HG03571 (cell line): ENCODE measurements at regions not wholly inside any gene's neighbourhood (a gene's known extent, or its start where the extent isn't known, plus 50 kb on each side); places are given as distances from the start of the nearest gene placed in this dataset.
"Not testable (repeated sequence)": the region's sequence is repeated elsewhere in the genome, so short reads cannot be mapped to it uniquely, and the experiment has no call there.

Source experiments
- ATAC-seq: cut with Tn5 transposase; IDR thresholded peaks from one replicate; pipeline ENCODE4 v1.9.1; 2021; ENCODE audit not compliant: unreplicated experiment

GRCh38 chr2:138215958-138216357, 251.7 kb downstream of the HNMT start:
- no peak for ATAC-seq

- no peak for ATAC-seq
Observed at GRCh38 chr2:138217975-138218374, 253.7 kb downstream of the HNMT start.

- ATAC-seq: no peak
Observed at GRCh38 chr2:138218397-138218796, 254.1 kb downstream of the HNMT start.

GRCh38 chr2:138219961-138220360, 255.7 kb downstream of the HNMT start:
- ATAC-seq: no peak

GRCh38 chr2:138221358-138221757, 257.1 kb downstream of the HNMT start:
- no peak for ATAC-seq

- no peak for ATAC-seq
Observed at GRCh38 chr2:138223319-138223718, 259.0 kb downstream of the HNMT start.

GRCh38 chr2:138227195-138227594, 262.9 kb downstream of the HNMT start:
- no peak for ATAC-seq

GRCh38 chr2:138228101-138228500, 263.8 kb downstream of the HNMT start:
- ATAC-seq: no peak

GRCh38 chr2:138234265-138234664, 267.3 kb upstream of the SPOPL start:
- no peak for ATAC-seq

- no peak for ATAC-seq
Observed at GRCh38 chr2:138235041-138235440, 266.5 kb upstream of the SPOPL start.

- no peak for ATAC-seq
Observed at GRCh38 chr2:138236142-138236541, 265.4 kb upstream of the SPOPL start.

GRCh38 chr2:138237667-138238384, 263.7 kb upstream of the SPOPL start:
- no peak for ATAC-seq

GRCh38 chr2:138238908-138239307, 262.7 kb upstream of the SPOPL start:
- ATAC-seq: no peak

- ATAC-seq: no peak
Observed at GRCh38 chr2:138239902-138240491, 261.6 kb upstream of the SPOPL start.

GRCh38 chr2:138243372-138243771, 258.2 kb upstream of the SPOPL start:
- ATAC-seq: no peak

- no peak for ATAC-seq
Observed at GRCh38 chr2:138244501-138244925, 257.1 kb upstream of the SPOPL start.

GRCh38 chr2:138245310-138245709, 256.3 kb upstream of the SPOPL start:
- ATAC-seq: no peak

- ATAC-seq: no peak
Observed at GRCh38 chr2:138247302-138247701, 254.3 kb upstream of the SPOPL start.

GRCh38 chr2:138249207-138249606, 252.4 kb upstream of the SPOPL start:
- no peak for ATAC-seq

GRCh38 chr2:138250843-138251320, 250.7 kb upstream of the SPOPL start:
- not testable (repeated sequence) for ATAC-seq

GRCh38 chr2:138252587-138252986, 249.0 kb upstream of the SPOPL start:
- ATAC-seq: no peak

GRCh38 chr2:138255670-138256069, 245.9 kb upstream of the SPOPL start:
- no peak for ATAC-seq
